ENCODE measurements at regions not wholly inside any gene's neighbourhood (a gene's known extent, or its start where the extent isn't known, plus 50 kb on each side); places are given as distances from the start of the nearest gene placed in this dataset.

DNA sequence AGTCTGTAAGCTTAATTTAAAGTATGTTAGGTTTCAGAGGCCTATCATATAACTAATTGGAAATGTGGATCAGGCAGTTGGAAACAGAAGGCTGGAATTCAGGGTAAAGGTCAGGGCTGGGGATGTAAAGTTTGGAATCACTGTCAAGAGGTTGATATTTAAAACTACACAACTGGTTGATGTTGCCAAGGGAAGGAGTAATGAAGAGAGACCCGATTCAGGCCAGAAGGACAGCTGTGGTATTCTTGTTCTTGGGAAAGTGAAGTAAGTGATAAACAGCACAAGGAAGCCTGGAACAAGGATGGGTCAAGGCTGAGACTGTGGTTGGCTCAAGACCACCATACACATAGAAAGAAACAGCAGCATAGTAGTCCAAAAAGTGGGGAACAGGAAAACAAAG, 654.2 kb downstream of the NTRK3 start:
- TF ChIP-seq HDGF (IDR thresholded peaks at IDR 0.05; ENCODE audit: borderline replicate concordance) (no peak), ELF4 (IDR thresholded peaks at IDR 0.05) (no peak), SP1 (IDR thresholded peaks at IDR 0.05) (no peak), FOXA1 (IDR thresholded peaks at IDR 0.05) (no peak), FOXK2 (IDR thresholded peaks at IDR 0.05) (no peak), FOXM1 (IDR thresholded peaks at IDR 0.05; ENCODE audit: borderline replicate concordance) (no peak), BHLHE40 (IDR thresholded peaks at IDR 0.05; ENCODE audit: borderline replicate concordance) (no peak)
